GM18511 (cell line): ENCODE measurements at regions not wholly inside any gene's neighbourhood (a gene's known extent, or its start where the extent isn't known, plus 50 kb on each side); places are given as distances from the start of the nearest gene placed in this dataset.
A peak's percentile ranks its signal among the peaks of the same experiment; 100 is the strongest.

ENCODE experiments used
- ATAC-seq: cut with Tn5 transposase; IDR thresholded peaks from one replicate; pipeline ENCODE4 v1.9.1; 2021; ENCODE audit warnings: mild to moderate bottlenecking, moderate library complexity; ENCODE audit not compliant: unreplicated experiment

DNA sequence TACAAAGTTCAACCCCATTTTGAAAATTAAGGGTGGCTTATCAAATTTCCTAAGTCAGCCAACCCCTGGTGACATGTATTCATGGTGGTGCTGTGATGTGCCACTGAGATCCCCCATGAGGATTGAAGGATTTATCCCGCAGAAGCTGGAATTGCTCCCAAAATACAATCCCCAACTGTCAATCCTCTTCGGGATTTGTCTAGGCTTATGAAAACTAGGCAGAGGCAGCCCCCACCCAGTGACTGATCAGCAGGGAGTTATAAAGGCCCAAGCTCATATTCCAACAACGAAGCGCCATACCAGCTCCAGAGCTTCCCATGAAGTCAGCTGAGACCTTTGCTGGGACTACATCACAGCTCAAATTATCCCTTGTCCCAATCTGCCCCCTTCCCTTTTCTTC is 316.0 kb downstream of the ENC1 start:
- no peak for ATAC-seq

DNA sequence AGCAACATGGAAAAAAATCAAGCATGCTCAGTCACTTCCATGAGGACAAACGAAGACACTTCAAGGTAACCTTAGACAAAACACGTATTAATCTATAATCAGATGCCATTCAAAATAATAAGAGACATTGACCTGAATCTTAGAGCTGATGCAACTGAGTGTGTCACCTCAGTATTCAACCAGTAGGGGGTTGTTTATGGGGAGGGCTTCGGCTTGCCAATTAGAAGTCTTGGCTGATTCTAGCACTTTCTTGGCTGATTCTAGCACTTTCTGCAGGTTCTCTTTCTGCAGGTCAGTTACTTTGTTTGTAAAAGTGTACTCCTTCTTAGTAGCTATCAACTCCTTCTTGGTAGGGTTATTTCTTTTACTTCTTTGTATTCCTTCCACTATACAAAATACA is 317.6 kb downstream of the ENC1 start:
- no peak for ATAC-seq

DNA sequence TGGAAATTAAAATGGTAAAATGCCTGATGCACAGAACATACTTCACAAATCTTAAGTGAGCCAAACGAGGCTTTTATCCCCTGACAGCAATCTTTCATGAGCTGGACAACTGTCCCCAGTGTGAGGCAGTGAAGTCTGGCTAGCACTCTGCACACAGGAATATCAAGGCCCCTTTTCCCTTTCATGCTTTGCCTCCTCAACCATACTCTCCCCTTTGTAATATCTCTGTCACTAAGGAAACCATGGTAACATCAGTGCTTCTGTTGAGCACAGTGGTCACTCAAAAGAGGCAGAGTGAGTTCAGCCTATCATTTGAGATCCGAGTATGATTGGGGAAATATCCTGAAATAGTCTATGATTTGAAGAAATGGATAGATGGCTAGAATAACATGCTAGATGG is 318.3 kb downstream of the ENC1 start:
- no peak for ATAC-seq

DNA sequence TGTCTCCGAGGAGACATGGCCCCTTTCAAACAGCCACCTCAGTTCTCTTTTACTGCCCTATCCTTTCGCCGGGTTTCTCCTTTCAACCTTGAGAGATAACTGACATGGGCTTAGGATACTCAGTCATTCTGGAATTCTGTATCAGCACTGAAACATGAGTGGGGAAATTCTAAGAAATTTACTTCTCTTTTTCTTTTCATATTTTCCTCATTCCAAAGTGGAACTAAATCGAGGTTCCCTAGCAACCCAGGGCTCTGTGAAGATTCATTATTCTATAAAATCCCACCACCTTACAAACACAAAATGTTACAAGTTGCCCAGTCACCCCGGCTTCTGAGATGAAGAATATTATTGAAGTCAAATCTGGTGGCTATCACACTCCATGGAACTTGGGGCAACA is 319.2 kb downstream of the ENC1 start:
- no peak for ATAC-seq

DNA sequence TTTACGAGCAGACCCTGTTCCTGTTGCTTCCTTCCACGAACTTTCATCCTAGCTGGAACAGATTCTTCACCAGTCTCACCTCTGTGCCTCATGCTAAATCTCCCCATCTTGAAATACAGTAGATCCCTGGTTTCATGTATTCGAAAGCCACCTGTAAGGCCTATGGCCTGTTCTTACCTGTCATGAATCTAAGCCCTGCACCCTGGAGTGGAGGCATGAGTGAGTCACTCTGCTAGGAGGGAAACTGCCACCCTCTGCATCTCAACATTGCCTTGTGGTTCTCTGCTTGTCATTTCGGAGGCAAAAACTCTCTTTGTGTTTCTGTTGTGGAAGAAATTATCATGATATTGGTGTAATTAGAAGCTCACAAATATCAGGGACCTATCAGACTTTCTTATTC is 320.0 kb downstream of the ENC1 start:
- ATAC-seq: no peak

DNA sequence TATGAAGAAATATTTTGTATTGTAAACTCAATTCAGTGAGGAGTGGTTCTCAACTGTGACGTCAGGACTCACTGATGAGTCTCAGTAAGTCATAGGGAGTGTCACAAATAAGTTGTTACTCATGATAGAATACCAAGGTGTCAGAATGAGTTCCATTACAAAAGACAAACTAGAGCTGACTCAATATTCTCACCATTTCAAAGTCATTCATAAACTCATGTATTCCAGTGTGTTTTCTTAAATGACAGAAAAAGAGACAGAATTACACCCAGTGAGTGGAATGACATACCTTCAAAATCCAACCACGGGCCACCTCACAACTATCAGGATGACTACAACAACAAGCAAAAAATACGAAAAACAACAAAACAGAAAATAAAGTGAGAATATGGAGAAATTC is 321.5 kb downstream of the ENC1 start:
- no peak for ATAC-seq

DNA sequence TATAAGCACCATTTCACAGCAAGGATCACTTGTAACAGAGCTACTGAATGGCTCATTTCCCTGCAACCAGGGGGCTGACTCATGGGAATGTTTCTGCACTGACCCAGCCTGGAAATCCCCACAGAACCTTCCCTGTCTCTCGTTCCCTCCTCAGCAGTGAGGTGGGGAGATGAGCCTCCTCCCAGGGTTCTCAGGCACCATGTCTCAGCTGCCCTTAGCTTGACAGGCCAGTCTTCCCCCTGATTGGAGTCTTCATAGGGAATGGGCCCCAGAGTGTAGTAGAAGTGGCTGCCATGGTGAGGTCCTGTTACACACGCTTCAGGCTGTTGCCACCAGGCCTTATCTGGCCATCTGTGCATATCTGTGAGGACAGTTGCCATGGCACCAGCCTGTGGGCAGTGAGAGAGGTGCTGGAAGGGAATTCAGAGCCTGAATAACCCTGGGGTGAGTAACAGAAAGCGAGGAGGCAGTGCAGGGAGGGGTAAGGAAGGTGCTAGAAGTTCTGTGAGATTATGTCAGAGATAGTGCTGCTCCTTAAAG is 324.4 kb downstream of the ENC1 start:
- peak; percentile 77 for ATAC-seq

DNA sequence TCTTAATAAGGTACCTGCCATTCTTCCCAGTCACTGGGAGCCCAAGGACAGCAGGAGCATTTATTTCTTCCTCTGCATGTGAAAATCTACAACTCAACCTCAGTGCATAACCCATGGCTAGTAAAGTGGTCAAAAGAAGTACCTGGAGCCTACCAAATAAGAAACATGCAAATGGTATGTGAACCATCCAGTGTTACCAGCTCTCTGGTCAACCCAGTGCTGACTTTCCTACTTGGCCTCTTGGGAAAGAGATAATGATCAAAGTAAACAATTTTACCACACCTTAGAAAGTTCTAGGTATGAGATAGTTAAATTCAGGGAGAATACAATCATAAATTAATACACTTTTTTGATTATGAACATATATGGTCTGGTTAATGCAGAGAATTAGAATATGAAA is 325.6 kb downstream of the ENC1 start:
- ATAC-seq: no peak

DNA sequence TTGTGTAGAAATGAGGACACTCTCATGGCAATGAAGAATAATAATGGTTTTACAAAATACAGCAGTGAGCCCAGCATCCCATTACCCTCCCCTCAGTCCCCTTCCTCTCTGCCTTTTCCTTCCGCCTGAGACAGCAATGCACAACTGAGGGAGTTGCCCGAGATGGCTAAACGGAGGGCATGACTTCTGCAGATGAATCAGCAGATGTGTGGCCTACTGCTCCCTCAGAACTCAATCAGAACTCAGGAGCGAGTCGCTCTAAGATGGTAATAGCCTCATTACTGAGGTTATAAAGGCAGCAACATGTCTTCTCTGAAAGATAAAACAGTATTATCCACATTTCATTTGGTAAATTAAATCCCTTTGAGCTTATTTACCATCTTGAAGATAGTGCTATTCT is 326.6 kb downstream of the ENC1 start:
- ATAC-seq: no peak

DNA sequence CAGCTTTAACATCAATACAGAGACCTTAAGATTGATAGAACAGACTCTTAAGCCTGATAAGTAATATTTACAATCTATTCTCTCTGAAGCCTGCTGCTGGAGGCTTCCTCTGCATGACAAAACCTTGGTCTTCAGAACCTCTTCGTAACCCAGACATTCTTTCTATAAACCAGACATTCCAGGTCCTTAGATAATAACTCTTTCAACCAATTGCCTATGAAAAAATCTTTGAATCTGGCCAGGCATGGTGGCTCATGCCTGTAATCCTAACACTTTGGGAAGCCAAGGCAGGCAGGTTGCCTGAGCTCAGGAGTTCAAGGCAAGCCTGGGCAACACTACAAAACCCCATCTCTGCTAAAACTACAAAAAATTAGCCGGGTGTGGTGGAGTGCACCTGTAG is 327.8 kb downstream of the ENC1 start:
- no peak for ATAC-seq

DNA sequence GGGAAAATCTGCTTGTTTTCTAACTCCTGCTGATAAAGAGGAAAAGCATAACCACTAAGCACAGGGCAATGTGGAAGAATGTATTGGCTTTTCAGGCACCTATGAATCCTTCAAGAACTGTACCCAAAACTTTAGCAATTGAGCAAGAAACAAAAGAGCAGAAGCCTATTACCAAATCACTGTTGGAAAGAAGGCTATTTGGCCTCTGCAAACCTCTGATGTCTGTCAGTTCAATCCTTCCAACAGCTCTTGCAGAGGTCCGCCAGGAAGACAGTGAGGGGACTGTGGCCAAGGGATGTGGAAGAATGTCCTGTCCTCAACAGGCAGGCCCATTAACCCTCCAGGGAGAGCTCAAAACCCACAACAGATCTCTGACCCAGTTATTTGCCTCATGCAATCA is 328.6 kb downstream of the ENC1 start:
- no peak for ATAC-seq

DNA sequence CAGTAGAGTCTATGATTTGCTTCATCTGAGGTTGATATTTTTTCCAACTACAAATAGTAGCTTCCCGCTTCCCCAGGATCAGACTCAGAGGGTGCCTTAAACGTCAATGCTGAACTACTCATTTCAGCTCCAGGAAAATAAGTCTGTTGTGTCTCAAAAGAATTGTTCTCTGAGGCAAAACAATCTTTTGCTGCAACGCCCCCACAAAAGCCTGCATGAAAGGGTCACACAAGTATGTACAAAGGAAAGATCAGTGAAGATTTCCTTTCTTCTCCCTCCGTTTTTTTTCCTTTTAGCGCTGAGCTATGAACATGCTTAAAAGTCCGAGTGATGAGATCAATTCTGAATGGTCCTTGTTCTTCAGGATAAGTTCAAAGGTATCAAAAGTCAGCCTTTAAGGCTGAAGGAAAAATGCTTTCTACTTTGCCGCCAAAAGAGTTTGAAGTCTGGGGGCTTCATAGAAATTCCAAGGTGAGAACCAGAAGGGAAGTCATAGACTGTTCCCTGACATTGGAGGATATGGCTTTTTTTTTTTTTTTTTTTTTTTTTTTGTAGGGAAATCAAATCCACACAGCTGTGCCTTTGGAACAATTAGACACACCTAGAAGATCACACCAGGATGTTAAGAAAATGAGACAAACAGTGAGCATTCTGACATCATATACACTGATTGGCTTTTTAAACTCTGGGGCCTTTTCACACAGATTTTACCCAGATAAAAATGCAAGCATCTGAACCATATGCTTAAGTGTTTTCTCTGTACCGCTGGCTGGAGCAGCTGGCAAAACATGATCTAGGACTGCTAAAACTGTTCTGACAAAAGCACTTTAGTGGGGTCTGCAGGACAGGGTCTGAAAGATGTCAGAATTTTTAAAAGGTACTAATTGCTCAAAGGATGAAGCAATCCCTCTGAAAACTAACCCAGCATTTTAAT is 329.3 kb downstream of the ENC1 start:
- no peak for ATAC-seq

DNA sequence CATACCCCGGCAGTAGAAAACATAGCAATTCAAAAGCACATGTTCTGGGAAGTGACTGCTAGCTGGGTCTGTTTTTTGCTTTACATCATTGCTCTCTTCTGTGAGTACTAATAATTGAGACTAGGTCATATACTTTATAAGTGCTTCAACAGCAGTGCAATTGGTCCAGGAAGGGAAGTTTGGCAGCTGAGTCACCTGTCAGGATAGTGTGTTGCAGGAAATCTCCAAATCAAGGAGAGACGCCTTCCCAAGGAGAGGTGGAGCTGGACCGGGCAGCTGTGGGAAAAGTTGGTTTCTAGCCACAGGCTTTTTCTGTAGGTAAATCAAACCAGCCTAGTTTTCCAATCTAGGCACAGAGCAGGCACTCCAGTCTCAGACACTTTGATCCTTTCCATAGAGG is 330.1 kb downstream of the ENC1 start:
- ATAC-seq: no peak

DNA sequence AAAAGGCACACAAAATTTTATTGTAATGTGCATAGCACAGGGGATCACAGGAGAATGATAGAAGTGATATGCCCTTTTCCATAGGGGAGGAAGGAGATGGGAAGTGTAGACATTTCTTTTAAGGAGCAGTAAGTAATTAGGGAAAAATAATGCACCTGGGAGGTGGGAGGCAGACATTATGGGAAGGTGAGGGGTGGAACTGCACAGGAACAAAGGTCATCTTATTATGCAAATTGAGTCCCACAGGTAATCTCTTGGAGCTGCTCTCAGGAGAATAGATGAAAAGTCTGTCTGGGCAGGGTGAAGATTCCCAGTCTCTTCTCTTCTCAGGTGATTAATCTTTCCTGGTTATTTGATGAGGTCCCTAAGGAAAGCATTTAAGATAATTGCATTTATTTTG is 331.5 kb downstream of the ENC1 start:
- ATAC-seq: no peak

DNA sequence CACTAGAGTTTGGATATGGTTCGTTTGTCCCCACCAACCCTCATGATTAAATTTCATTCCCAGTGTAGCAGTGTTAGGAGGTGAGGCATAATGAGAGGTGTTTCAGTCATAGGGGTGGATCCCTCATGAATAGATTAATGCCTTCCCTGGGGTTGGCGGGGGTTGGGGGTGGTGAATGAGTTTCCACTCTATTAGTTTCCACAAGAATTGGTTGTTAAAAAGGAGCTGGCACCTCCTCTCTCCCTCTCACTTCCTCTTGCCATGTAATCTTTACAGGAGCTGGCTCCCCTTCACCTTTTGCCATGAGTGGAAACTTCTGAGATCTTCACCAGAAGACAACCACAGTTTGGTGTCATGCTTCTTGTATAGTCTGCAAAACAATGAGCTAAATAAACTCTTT is 333.7 kb downstream of the ENC1 start:
- ATAC-seq: no peak

DNA sequence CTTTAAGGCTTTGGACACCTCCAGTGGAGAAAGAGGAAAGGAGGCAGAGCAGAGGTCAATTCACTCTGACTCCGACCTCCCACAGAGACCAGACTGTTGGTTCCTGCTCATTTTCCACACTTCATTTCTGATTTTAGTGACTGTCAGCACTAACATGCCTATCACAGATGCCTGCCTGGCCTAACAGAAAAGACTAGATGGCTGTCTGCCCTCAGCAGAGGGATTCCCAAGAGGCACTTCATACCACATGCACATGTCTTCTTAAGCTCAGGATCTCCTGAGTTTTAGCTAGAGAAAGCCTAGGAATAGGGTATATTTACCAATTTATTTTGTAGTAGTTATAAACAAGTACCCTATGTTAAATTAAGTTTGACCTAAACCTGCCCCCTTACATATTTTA is 336.0 kb downstream of the ENC1 start:
- ATAC-seq: no peak

DNA sequence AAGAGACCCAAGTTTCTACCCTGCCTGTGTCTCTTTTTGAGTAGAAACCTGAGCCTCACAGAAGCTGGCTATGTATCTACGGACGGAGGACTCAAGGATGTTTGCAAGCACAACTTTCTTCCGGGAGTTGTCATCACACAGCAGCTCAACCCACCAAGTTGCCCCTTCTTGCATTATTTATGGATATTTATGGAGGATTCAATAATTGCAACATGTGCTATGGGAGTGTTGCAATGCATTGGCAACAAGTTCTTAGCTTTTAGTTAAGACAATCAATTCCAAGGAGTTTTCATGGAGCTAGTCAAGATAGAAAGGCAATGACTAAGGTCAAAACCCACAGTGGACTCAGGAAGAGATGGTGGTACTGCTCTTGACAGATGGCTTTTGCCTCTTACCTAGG is 336.9 kb downstream of the ENC1 start:
- ATAC-seq: no peak

DNA sequence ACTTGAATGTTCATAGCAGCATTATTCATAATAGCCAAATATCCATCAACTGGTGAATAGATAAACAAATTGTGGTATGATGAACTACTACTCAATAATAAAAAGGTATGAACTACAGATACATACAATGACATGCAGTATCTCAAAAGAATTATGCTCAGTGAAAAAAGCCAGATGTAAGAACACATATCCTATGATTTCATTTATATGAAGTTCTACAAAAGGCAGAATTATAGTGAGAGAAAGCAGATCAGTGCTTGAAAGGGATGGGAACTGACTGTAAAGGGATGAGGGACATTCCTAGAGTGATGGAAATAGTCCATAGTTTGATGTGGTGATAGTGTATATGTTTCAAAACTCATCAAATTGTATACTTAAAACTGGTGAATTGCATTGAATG is 339.0 kb downstream of the ENC1 start:
- ATAC-seq: no peak

DNA sequence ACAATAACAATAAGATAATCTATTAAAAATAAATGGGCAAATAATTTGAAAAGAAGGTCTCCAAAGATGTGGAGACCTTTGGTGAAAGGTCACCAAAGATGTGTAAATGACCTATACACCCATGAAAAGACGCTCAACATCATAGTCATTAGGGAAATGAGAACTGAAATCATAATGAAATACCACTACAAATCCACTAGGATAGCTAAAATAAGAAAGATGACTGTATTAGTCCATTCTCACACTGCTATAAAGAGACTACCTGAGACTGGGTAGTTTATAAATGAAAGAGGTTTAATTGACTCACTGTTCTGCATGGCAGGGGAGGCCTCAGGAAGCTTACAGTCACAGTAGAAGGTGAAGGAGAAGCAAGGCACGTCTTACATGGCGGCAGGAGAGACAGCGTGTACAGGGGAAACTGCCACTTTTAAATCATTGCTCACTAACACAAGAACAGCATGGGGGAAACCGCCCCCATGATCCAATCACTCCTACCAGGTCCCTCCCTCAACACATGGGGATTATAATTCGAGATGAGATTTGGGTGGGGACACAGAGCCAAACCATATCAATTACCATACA is 339.6 kb downstream of the ENC1 start:
- no peak for ATAC-seq

DNA sequence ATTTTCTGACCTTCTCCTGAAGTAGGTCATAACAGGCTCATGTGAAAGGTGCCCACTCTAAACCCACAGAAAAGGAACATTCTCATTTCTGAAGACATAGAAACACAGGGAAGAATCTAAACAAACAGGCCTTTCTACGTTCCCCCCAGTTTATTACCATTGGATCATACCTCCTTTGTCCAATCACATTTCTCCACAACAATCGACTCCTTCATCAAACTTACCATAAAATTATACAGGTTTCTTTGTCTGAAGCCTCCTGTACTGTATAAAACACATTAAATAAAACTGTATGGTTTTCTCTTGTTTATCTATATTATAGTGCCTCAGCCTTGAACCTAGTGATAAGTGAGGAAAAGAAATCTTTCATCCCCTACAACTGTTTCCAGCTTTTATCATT is 340.7 kb downstream of the ENC1 start:
- no peak for ATAC-seq

DNA sequence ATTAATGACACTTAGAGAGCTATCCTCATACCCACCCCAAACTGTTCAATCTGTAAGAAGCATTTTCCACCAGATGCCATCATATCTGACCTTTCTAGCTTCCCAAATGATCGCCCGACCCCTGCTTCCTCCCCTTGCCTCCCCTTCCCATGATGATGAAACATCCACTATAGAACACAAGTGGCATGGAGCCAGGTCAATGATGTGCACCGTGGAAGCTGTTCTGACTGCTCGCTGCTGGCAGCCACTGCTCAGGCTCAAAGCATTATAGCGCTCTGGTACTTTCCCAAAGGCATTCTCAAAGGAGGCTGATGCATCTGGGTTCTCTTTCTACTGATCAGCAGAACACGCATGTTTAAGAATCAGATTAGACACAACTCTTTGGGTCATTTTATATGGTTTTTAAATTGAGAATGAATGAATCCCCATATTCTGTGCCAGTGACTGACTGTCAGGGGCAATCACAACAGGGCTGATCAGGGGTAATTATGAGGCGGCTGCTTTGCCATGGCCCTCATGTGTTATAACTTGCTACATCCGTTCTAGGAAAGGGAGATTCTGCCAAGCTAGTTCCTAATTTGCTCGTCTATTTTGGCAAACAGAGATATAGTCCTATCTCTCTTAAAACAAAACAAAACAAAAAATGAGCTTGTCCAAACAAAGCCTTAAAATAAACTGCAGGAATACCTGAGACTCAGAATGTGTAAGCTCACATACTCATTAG is 343.7 kb downstream of the ENC1 start:
- no peak for ATAC-seq

DNA sequence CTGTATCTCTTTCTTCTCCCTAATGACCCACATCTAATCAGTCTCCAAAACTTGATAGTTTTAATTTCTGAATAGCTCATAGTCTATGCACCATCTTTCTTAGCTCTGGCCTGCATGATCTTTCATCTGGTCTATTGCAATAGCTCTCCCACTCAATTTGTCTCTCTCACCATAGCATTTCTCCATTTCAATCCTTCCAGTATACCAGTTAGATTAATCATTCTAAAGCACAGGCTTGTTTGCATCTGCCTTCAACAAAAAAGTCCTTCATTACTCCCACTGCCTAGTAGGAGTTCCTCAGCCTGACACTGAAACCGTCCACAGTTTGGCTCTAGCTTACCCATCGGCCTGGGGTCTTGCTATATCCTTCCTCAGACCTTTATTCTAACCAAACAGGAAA is 344.9 kb downstream of the ENC1 start:
- no peak for ATAC-seq
